Transverse colon (tissue), 4 donors: ENCODE measurements at regions not wholly inside any gene's neighbourhood (a gene's known extent, or its start where the extent isn't known, plus 50 kb on each side); places are given as distances from the start of the nearest gene placed in this dataset.

Source experiments
- CTCF ChIP-seq, 5 experiments: fragments of 200-600 bp in 3 of 5; fragments of 450-650 bp in 2 of 5; sonication (generic) in 3 of 5; IDR thresholded peaks; 1 replicate in 2 of 5; 2 replicates in 3 of 5; pipeline ENCODE4 v1.5.1; 2016 to 2017; ENCODE audit warnings: antibody characterized with exemption in 5 of 5, inconsistent platforms in 3 of 5, mild to moderate bottlenecking in 2 of 5, moderate library complexity in 1 of 5
- POLR2A ChIP-seq: fragments of 450-650 bp; IDR thresholded peaks from one replicate; pipeline ENCODE4 v1.6.1; 2016; ENCODE audit warnings: antibody characterized with exemption, mild to moderate bottlenecking, moderate library complexity
- POLR2AphosphoS5 ChIP-seq, 3 donors: sonication (generic); formaldehyde crosslinking; IDR thresholded peaks; one replicate each; pipeline ENCODE4 v1.6.1; 2016; ENCODE audit warnings: antibody characterized with exemption in 3 of 3

DNA sequence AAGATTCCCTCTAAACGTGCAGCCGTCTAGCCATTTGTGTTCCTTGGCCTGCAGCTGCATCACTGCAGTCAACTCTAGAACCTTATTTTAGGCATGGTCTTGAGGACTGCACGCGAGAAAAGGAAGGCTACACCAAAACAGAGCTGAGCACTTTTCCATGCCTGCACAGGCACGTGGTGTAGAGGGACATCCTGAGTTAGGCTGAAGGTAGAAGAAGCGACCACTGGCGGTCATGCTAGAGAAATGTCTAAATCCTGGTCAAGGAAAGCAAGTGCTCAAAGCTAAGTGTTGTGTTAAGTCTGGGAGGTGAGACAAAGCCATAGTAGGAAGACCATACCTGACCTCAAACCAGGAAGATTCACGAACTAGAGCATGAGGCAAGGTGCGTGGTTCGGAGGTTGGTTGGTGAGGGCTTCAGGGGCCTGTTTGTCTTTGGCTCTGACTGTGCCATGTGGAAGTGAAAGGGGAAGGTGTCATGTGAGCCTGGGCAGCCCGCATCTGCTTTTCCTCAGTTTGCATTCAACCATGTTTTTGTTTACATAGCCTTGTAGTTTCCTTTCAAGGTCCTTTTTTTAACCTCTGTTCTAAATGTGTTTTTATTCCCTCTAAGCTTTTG lies 203.8 kb downstream of the AASDH start:
- no peak for TF ChIP-seq POLR2A
- no peak for TF ChIP-seq CTCF (IDR thresholded peaks at IDR 0.05)
- no peak for TF ChIP-seq POLR2AphosphoS5 (IDR thresholded peaks at IDR 0.05)
